ENCODE measurements at regions not wholly inside any gene's neighbourhood (a gene's known extent, or its start where the extent isn't known, plus 50 kb on each side); places are given as distances from the start of the nearest gene placed in this dataset.
"Not testable (repeated sequence)": the region's sequence is repeated elsewhere in the genome, so short reads cannot be mapped to it uniquely, and the experiment has no call there.

- no peak for DNase-seq
Observed at GRCh38 chr6:170146640-170147039, 144.2 kb downstream of the DLL1 start.

GRCh38 chr6:170146131-170146530, 144.7 kb downstream of the DLL1 start:
- DNase-seq: not testable (repeated sequence)

GRCh38 chr6:170145716-170146115, 145.2 kb downstream of the DLL1 start:
- DNase-seq: not testable (repeated sequence)

GRCh38 chr6:170145272-170145592, 145.6 kb downstream of the DLL1 start:
- no peak for DNase-seq

GRCh38 chr6:170144571-170145271, 146.2 kb downstream of the DLL1 start:
- no peak for DNase-seq

GRCh38 chr6:170143401-170144150, 147.3 kb downstream of the DLL1 start:
- DNase-seq: no peak

GRCh38 chr6:170142559-170142958, 148.3 kb downstream of the DLL1 start:
- no peak for DNase-seq

- not testable (repeated sequence) for DNase-seq
Observed at GRCh38 chr6:170141061-170141460, 149.8 kb downstream of the DLL1 start.

- DNase-seq: no peak
Observed at GRCh38 chr6:170140129-170140528, 150.7 kb downstream of the DLL1 start.

- DNase-seq: no peak
Observed at GRCh38 chr6:170139531-170139930, 151.3 kb downstream of the DLL1 start.

GRCh38 chr6:170139046-170139445, 151.8 kb downstream of the DLL1 start:
- not testable (repeated sequence) for DNase-seq

- no peak for DNase-seq
Observed at GRCh38 chr6:170137911-170138910, 152.7 kb downstream of the DLL1 start.

- DNase-seq: no peak
Observed at GRCh38 chr6:170137176-170137891, 153.5 kb downstream of the DLL1 start.

GRCh38 chr6:170136541-170137175, 154.2 kb downstream of the DLL1 start:
- DNase-seq: no peak

GRCh38 chr6:170135821-170136471, 154.9 kb downstream of the DLL1 start:
- no peak for DNase-seq

GRCh38 chr6:170135461-170135820, 155.4 kb downstream of the DLL1 start:
- DNase-seq: no peak

GRCh38 chr6:170134471-170135440, 156.1 kb downstream of the DLL1 start:
- DNase-seq: no peak

GRCh38 chr6:170134031-170134470, 156.8 kb downstream of the DLL1 start:
- no peak for DNase-seq

- DNase-seq: no peak
Observed at GRCh38 chr6:170132561-170132991, 158.3 kb downstream of the DLL1 start.

- no peak for DNase-seq
Observed at GRCh38 chr6:170132011-170132521, 158.8 kb downstream of the DLL1 start.

All from NCI-H446 treated with DMSO at 0.1 percent for 48 hours (cell line).